ENCODE measurements at regions not wholly inside any gene's neighbourhood (a gene's known extent, or its start where the extent isn't known, plus 50 kb on each side); places are given as distances from the start of the nearest gene placed in this dataset.

- Histone ChIP-seq H2AFZ (ENCODE audit: low read depth) (no peak overlapping the region), H3K4me1 (ENCODE audit: low read depth, poor library complexity, severe bottlenecking) (peaks cover 12% of the 10 kb centered on the region), H3K27ac (no peak overlapping the region), H3K79me2 (ENCODE audit: insufficient read depth, low read depth) (no peaks in the 10 kb centered on the region), H4K20me1 (ENCODE audit: insufficient read depth) (no peaks in the 10 kb centered on the region), H3K27me3 (ENCODE audit: insufficient read depth, low read depth) (no peaks in the 10 kb centered on the region), H3K4me2 (no peak overlapping the region; the same call in 1 of the 2 replicates), H3K9ac (no peak overlapping the region), H3K36me3 (ENCODE audit: insufficient read depth) (no peaks in the 10 kb centered on the region), H3K4me3 (IDR thresholded peaks at IDR 0.05; ENCODE audit: insufficient read depth, low read depth, low read length) (no peak overlapping the region)
- TF ChIP-seq, protein P1, sequence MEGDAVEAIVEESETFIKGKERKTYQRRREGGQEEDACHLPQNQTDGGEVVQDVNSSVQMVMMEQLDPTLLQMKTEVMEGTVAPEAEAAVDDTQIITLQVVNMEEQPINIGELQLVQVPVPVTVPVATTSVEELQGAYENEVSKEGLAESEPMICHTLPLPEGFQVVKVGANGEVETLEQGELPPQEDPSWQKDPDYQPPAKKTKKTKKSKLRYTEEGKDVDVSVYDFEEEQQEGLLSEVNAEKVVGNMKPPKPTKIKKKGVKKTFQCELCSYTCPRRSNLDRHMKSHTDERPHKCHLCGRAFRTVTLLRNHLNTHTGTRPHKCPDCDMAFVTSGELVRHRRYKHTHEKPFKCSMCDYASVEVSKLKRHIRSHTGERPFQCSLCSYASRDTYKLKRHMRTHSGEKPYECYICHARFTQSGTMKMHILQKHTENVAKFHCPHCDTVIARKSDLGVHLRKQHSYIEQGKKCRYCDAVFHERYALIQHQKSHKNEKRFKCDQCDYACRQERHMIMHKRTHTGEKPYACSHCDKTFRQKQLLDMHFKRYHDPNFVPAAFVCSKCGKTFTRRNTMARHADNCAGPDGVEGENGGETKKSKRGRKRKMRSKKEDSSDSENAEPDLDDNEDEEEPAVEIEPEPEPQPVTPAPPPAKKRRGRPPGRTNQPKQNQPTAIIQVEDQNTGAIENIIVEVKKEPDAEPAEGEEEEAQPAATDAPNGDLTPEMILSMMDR (conservative IDR thresholded peaks at IDR 0.05; ENCODE audit: low read depth, low read length) = no peak
Observed at GRCh38 chr6:145042559-145042958, 692.8 kb downstream of the EPM2A start.

DNA sequence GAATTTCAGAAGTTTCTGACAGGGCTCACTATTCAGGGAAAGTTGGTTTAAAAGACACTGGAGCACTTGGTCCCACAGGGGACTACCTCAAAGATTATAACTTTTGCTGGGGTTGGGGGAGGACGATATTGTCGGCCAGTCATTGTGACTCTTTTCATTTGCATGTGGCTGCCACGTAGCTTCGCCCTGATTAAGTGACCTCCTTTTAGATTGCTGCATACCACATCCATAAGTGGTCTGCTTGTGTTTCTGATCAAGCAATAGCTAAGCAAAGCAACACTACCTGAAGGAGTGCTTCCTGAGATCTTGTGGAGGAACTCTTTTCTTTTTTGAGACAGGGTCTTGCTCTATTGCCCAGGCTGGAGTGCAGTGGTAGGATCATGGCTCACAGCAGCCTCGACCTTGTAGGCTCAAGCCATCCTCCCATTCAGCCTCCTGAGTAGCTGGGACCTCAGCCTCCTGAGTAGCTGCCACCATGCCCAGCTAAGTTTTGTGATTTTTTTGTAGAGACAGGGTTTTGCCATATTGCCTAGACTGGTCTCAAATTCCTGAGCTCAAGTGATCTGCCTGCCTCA, 691.3 kb downstream of the EPM2A start:
- no peak overlapping the region for H2AFZ ChIP-seq (ENCODE audit: low read depth)
- TF ChIP-seq, protein P1 (conservative IDR thresholded peaks at IDR 0.05; ENCODE audit: low read depth, low read length) = no peak
- no peak overlapping the region for H3K4me3 ChIP-seq (IDR thresholded peaks at IDR 0.05; ENCODE audit: insufficient read depth, low read depth, low read length)
- peaks cover 12% of the 10 kb centered on the region for H3K4me1 ChIP-seq (ENCODE audit: low read depth, poor library complexity, severe bottlenecking)
- H4K20me1 ChIP-seq (ENCODE audit: insufficient read depth) = no peaks in the 10 kb centered on the region
- no peak overlapping the region for H3K9ac ChIP-seq
- H3K27ac ChIP-seq = no peak overlapping the region
- no peaks in the 10 kb centered on the region for H3K27me3 ChIP-seq (ENCODE audit: insufficient read depth, low read depth)
- H3K36me3 ChIP-seq (ENCODE audit: insufficient read depth) = no peaks in the 10 kb centered on the region
- H3K79me2 ChIP-seq (ENCODE audit: insufficient read depth, low read depth) = no peaks in the 10 kb centered on the region
- no peak overlapping the region for H3K4me2 ChIP-seq

DNA sequence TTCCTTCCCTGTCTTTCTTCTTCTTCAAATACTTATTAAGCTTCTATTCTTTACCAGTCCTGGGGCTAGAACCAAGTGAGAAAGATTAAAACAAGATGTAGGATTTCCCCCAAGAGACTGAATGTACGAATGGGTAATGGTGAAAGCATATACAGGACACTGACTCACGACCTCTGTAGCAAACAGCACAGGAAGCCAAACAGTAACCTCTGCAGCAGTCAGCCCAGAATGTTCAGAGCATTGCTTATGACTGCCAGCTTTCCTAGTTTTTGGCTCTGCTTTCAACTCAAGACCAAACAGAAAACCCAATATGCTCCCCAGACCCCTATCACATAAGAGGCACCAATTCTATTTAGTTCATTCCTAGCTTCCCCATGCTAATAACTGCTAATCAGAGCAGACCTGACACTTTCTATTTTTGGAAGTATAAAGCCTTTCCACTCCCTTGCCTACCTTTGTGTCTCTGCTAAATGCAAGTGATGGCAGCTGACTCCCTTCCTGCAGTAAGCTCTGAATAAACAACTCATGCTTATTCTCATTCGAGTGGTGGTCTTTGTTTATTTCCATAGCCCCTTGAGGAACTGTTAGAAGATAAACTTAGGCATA, 690.6 kb downstream of the EPM2A start:
- Histone ChIP-seq H3K4me3 (IDR thresholded peaks at IDR 0.05; ENCODE audit: insufficient read depth, low read depth, low read length) (no peak overlapping the region), H3K9ac (no peak overlapping the region), H3K36me3 (ENCODE audit: insufficient read depth) (no peaks in the 10 kb centered on the region), H3K27ac (no peak overlapping the region), H2AFZ (ENCODE audit: low read depth) (no peak overlapping the region), H3K4me2 (no peak overlapping the region), H4K20me1 (ENCODE audit: insufficient read depth) (no peaks in the 10 kb centered on the region), H3K27me3 (ENCODE audit: insufficient read depth, low read depth) (no peaks in the 10 kb centered on the region), H3K4me1 (ENCODE audit: low read depth, poor library complexity, severe bottlenecking) (peaks cover 12% of the 10 kb centered on the region), H3K79me2 (ENCODE audit: insufficient read depth, low read depth) (no peaks in the 10 kb centered on the region)
- TF ChIP-seq, protein P1 (conservative IDR thresholded peaks at IDR 0.05; ENCODE audit: low read depth, low read length) = no peak

- Histone ChIP-seq H3K27me3 (ENCODE audit: insufficient read depth, low read depth) (no peaks in the 10 kb centered on the region), H3K4me3 (IDR thresholded peaks at IDR 0.05; ENCODE audit: insufficient read depth, low read depth, low read length) (no peak overlapping the region), H3K79me2 (ENCODE audit: insufficient read depth, low read depth) (no peaks in the 10 kb centered on the region), H4K20me1 (ENCODE audit: insufficient read depth) (no peaks in the 10 kb centered on the region), H3K36me3 (ENCODE audit: insufficient read depth) (no peaks in the 10 kb centered on the region), H3K27ac (no peak overlapping the region), H3K4me1 (ENCODE audit: low read depth, poor library complexity, severe bottlenecking) (peaks cover 12% of the 10 kb centered on the region), H3K9ac (no peak overlapping the region), H2AFZ (ENCODE audit: low read depth) (no peak overlapping the region), H3K4me2 (no peak overlapping the region)
- TF ChIP-seq, protein P1 (conservative IDR thresholded peaks at IDR 0.05; ENCODE audit: low read depth, low read length) = no peak
Observed at GRCh38 chr6:145045582-145045981, 689.7 kb downstream of the EPM2A start.

Measured in KMS-11 (cell line).